Chondrocyte (in vitro differentiated cells): ENCODE measurements at regions not wholly inside any gene's neighbourhood (a gene's known extent, or its start where the extent isn't known, plus 50 kb on each side); places are given as distances from the start of the nearest gene placed in this dataset.

Experiments used
- DNase-seq: peaks from one replicate; pipeline ENCODE4 v3.0.0; 2021; ENCODE audit warnings: mixed read lengths, low spot score
- H3K27ac Mint-ChIP-seq: one replicate; pipeline ENCODE4 v1.8.0; 2021; ENCODE audit warnings: mild to moderate bottlenecking, moderate library complexity, mixed read lengths; ENCODE audit not compliant: unreplicated experiment
- H3K27me3 Mint-ChIP-seq: 2 replicates; pipeline ENCODE4 v1.8.0; 2021; ENCODE audit warnings: low read depth, mixed read lengths
- H3K36me3 Mint-ChIP-seq: 2 replicates; pipeline ENCODE4 v1.8.0; 2021; ENCODE audit warnings: low read depth, mixed read lengths
- H3K4me1 Mint-ChIP-seq: 2 replicates; pipeline ENCODE4 v1.8.0; 2021; ENCODE audit warnings: low read depth, mild to moderate bottlenecking, mixed read lengths
- H3K4me3 Mint-ChIP-seq: one replicate; pipeline ENCODE4 v1.8.0; 2021; ENCODE audit warnings: mild to moderate bottlenecking, moderate library complexity, mixed read lengths; ENCODE audit not compliant: unreplicated experiment
- H3K9me3 Mint-ChIP-seq: 2 replicates; pipeline ENCODE4 v1.8.0; 2021; ENCODE audit warnings: low read depth, mixed read lengths
- CTCF ChIP-seq: fragments of 200-600 bp; sonication (generic); IDR thresholded peaks from 2 replicates; pipeline ENCODE4 v1.5.0; 2021; ENCODE audit warnings: antibody characterized with exemption, mild to moderate bottlenecking, moderate library complexity

GRCh38 chr3:117898722-117899522, 1135.7 kb downstream of the IGSF11 start:
- no peak for DNase-seq
- H3K4me1 Mint-ChIP-seq = peaks cover 16% of the 10 kb centered on the region
- TF ChIP-seq CTCF = peak; percentile 47
- H3K4me3 Mint-ChIP-seq = no peak overlapping the region
- H3K9me3 Mint-ChIP-seq = peaks cover 23% of the 10 kb centered on the region
- no peaks in the 10 kb centered on the region for H3K27me3 Mint-ChIP-seq
- H3K36me3 Mint-ChIP-seq = peaks cover 4% of the 10 kb centered on the region
- no peak overlapping the region for H3K27ac Mint-ChIP-seq

GRCh38 chr3:117903226-117903625, 1131.4 kb downstream of the IGSF11 start:
- H3K36me3 Mint-ChIP-seq = peaks cover 1% of the 10 kb centered on the region
- DNase-seq = no peak
- H3K9me3 Mint-ChIP-seq = peaks cover 4% of the 10 kb centered on the region
- peaks cover 16% of the 10 kb centered on the region for H3K4me1 Mint-ChIP-seq
- no peak overlapping the region for H3K4me3 Mint-ChIP-seq
- peak; percentile 43 for TF ChIP-seq CTCF
- peak overlapping the region; percentile 61 for H3K27ac Mint-ChIP-seq
- H3K27me3 Mint-ChIP-seq = no peaks in the 10 kb centered on the region

GRCh38 chr3:117910820-117911521, 1123.7 kb downstream of the IGSF11 start:
- no peak for DNase-seq
- Mint-ChIP-seq H3K36me3 (no peaks in the 10 kb centered on the region), H3K4me3 (no peak overlapping the region), H3K27ac (no peak overlapping the region), H3K9me3 (no peaks in the 10 kb centered on the region), H3K4me1 (no peaks in the 10 kb centered on the region), H3K27me3 (no peaks in the 10 kb centered on the region)
- TF ChIP-seq CTCF = no peak

GRCh38 chr3:117912352-117912751, 1122.3 kb downstream of the IGSF11 start:
- H3K27ac Mint-ChIP-seq = no peak overlapping the region
- peaks cover 2% of the 10 kb centered on the region for H3K27me3 Mint-ChIP-seq
- no peak for DNase-seq
- H3K4me3 Mint-ChIP-seq = no peak overlapping the region
- no peaks in the 10 kb centered on the region for H3K36me3 Mint-ChIP-seq
- no peaks in the 10 kb centered on the region for H3K4me1 Mint-ChIP-seq
- no peak for TF ChIP-seq CTCF
- no peaks in the 10 kb centered on the region for H3K9me3 Mint-ChIP-seq

GRCh38 chr3:117914540-117915100, 1120.0 kb downstream of the IGSF11 start:
- peaks cover 2% of the 10 kb centered on the region for H3K27me3 Mint-ChIP-seq
- TF ChIP-seq CTCF = no peak
- H3K4me1 Mint-ChIP-seq = no peaks in the 10 kb centered on the region
- no peaks in the 10 kb centered on the region for H3K9me3 Mint-ChIP-seq
- no peak overlapping the region for H3K4me3 Mint-ChIP-seq
- DNase-seq = no peak
- no peak overlapping the region for H3K27ac Mint-ChIP-seq
- no peaks in the 10 kb centered on the region for H3K36me3 Mint-ChIP-seq
